Ovary (tissue), 7 donors: ENCODE measurements at regions not wholly inside any gene's neighbourhood (a gene's known extent, or its start where the extent isn't known, plus 50 kb on each side); places are given as distances from the start of the nearest gene placed in this dataset.
"Not testable (repeated sequence)": the region's sequence is repeated elsewhere in the genome, so short reads cannot be mapped to it uniquely, and the experiment has no call there.

Experiments
- DNase-seq, 5 donors: peaks; one replicate each; pipeline ENCODE4 v3.0.0-alpha.2; 2019 to 2020
- H3K27ac ChIP-seq, 2 donors: fragments of 200-600 bp; one replicate each; pipeline versions ENCODE4 v1.5.1 to v1.8.0; 2019 to 2022
- H3K27me3 ChIP-seq: fragments of 200-600 bp; one replicate; pipeline ENCODE4 v1.8.0; 2022
- H3K36me3 ChIP-seq: fragments of 200-600 bp; sonication (generic); one replicate; pipeline ENCODE4 v1.5.1; 2019
- H3K4me1 ChIP-seq: one replicate; pipeline ENCODE4 v1.8.1; 2013; ENCODE audit warnings: mild to moderate bottlenecking, moderate library complexity; ENCODE audit not compliant: insufficient read depth
- H3K4me3 ChIP-seq: fragments of 200-600 bp; sonication (generic); one replicate; pipeline ENCODE4 v1.5.1; 2017
- H3K9me3 ChIP-seq, 2 donors: fragments of 200-600 bp in 1 of 2; sonication (generic) in 1 of 2; one replicate each; pipeline versions ENCODE4 v1.5.1 to v1.8.1; 2013 to 2019; ENCODE audit warnings: mild to moderate bottlenecking in 1 of 2, moderate library complexity in 1 of 2
- CTCF ChIP-seq, 3 donors: fragments of 450-650 bp in 2 of 3; fragments of 200-600 bp in 1 of 3; IDR thresholded peaks; one replicate each; pipeline versions ENCODE4 v1.5.1 to v1.8.0; 2016 to 2022; ENCODE audit warnings: antibody characterized with exemption in 3 of 3, mild to moderate bottlenecking in 1 of 3
- EP300 ChIP-seq: sonication (generic); formaldehyde crosslinking; IDR thresholded peaks from one replicate; pipeline ENCODE4 v1.6.1; 2017; ENCODE audit warnings: antibody characterized with exemption
- POLR2A ChIP-seq: fragments of 450-650 bp; IDR thresholded peaks from one replicate; pipeline ENCODE4 v1.6.1; 2017; ENCODE audit warnings: antibody characterized with exemption, mild to moderate bottlenecking, moderate library complexity
- WGBS, 3 donors: extraction: QIAGEN DNeasy Blood & Tissue Kit in 1 of 3; methylation state at CpG; one replicate each; pipeline versions ENCODE4 v1.1.5 to v1.1.7; 2013 to 2017; 5-methylcytosine and 5-hydroxymethylcytosine counted together
- intact Hi-C, 4 donors: fragments of 100-400 bp; cut with DNase I; formaldehyde crosslinking; loops; one replicate each; pipeline versions ENCODE4 v1.11.0 to v1.15.1; 2022 to 2023
- donor health status: DM: no; HTN: no; CAD: no; lungs with moderate emphysema.
- donor health status: DM: no; HTN: no; CAD: no.
- donor health status: Bipolar disorder and iron deficiency.
- donor health status: DM: no; HTN: no; CAD: no.
- donor health status: DM: yes; HTN: yes; CAD: no.

GRCh38 chr2:109715313-109715805 lies 78.7 kb upstream of the RGPD5 start:
- Histone ChIP-seq H3K36me3 (no peaks in the 10 kb centered on the region), H3K4me1 (no peaks in the 10 kb centered on the region), H3K27ac (no peak overlapping the region), H3K9me3 (no peaks in the 10 kb centered on the region), H3K27me3 (no peaks in the 10 kb centered on the region), H3K4me3 (no peak overlapping the region)
- 46 to 60% (median 55%) methylated on average over 1 of the region's 1 CpG for WGBS, 3 donors
- intact Hi-C loops = loop anchor here in 3 of 4 donors (10.0 kb wide), 2 partner anchors 161 to 171 kb away; no protein-coding TSS in a partner anchor
- no peak for TF ChIP-seq EP300
- no peak for TF ChIP-seq POLR2A
- TF ChIP-seq CTCF (IDR thresholded peaks at IDR 0.05) = peak in 2 of 3 donors; percentile 11 to 12
- DNase-seq = peak in 1 of 5 donors; percentile 13

- H3K36me3 ChIP-seq = not testable (repeated sequence)
- peak in 1 of 5 donors; percentile 3 for DNase-seq
- intact Hi-C loops = loop anchor here in 3 of 4 donors (10.0 kb wide), 2 partner anchors 162 to 172 kb away; no protein-coding TSS in a partner anchor
Measured at GRCh38 chr2:109716596-109716995, 77.5 kb upstream of the RGPD5 start.

GRCh38 chr2:109718139-109718538 lies 76.0 kb upstream of the RGPD5 start:
- TF ChIP-seq CTCF (IDR thresholded peaks at IDR 0.05) (no peak), POLR2A (no peak), EP300 (no peak)
- Histone ChIP-seq H3K9me3 (no peaks in the 10 kb centered on the region), H3K4me3 (no peak overlapping the region), H3K4me1 (no peaks in the 10 kb centered on the region), H3K36me3 (no peaks in the 10 kb centered on the region), H3K27me3 (no peaks in the 10 kb centered on the region), H3K27ac (no peak overlapping the region)
- intact Hi-C loops = loop anchor here in 3 of 4 donors (10.0 kb wide), 2 partner anchors 163 to 173 kb away; no protein-coding TSS in a partner anchor
- 97 to 100% (median 98%) methylated on average over 2 of the region's 2 CpGs for WGBS, 3 donors
- no peak for DNase-seq

More at GRCh38 chr2:109716596-109716995, 77.5 kb upstream of the RGPD5 start:
- H3K9me3 ChIP-seq, H3K4me1 ChIP-seq, H3K4me3 ChIP-seq, H3K27ac ChIP-seq, H3K27me3 ChIP-seq: not testable (repeated sequence)
- WGBS, 3 donors = 79 to 83% (median 81%) methylated on average over 4 of the region's 4 CpGs

GRCh38 chr2:109719871-109720270 lies 74.2 kb upstream of the RGPD5 start:
- intact Hi-C loops = loop anchor here in 3 of 4 donors (10.0 kb wide), 2 partner anchors 165 to 175 kb away; no protein-coding TSS in a partner anchor
- no peaks in the 10 kb centered on the region for H3K27me3 ChIP-seq
- no peak overlapping the region for H3K4me3 ChIP-seq
- DNase-seq = peak in 1 of 5 donors; percentile 1
- H3K36me3 ChIP-seq = no peaks in the 10 kb centered on the region
- H3K27ac ChIP-seq = no peak overlapping the region
- H3K4me1 ChIP-seq = no peaks in the 10 kb centered on the region
- 77 to 90% (median 86%) methylated on average over 6 of the region's 6 CpGs for WGBS, 3 donors
- TF ChIP-seq CTCF (IDR thresholded peaks at IDR 0.05) (no peak), POLR2A (no peak), EP300 (no peak)
- no peaks in the 10 kb centered on the region for H3K9me3 ChIP-seq

GRCh38 chr2:109720380-109721106 lies 73.6 kb upstream of the RGPD5 start:
- 80 to 90% (median 86%) methylated on average over 3 of the region's 3 CpGs for WGBS, 3 donors
- Histone ChIP-seq H3K27ac (no peak overlapping the region), H3K4me1 (no peaks in the 10 kb centered on the region), H3K4me3 (no peak overlapping the region), H3K9me3 (no peaks in the 10 kb centered on the region), H3K36me3 (no peaks in the 10 kb centered on the region), H3K27me3 (no peaks in the 10 kb centered on the region)
- DNase-seq = peak in 2 of 5 donors; percentile 0 to 5
- TF ChIP-seq EP300 (no peak), CTCF (IDR thresholded peaks at IDR 0.05) (no peak), POLR2A (no peak)
- intact Hi-C loops = no loop called here
